Ascending aorta (tissue), 2 donors: ENCODE measurements at regions not wholly inside any gene's neighbourhood (a gene's known extent, or its start where the extent isn't known, plus 50 kb on each side); places are given as distances from the start of the nearest gene placed in this dataset.

ENCODE experiments used
- DNase-seq, 2 donors: peaks; one replicate each; pipeline ENCODE4 v3.0.0-alpha.2; 2019; ENCODE audit warnings: low spot score in 2 of 2
- H3K27ac ChIP-seq, 2 donors: fragments of 200-600 bp; sonication (generic); one replicate each; pipeline ENCODE4 v1.5.1; 2016 to 2017; ENCODE audit warnings: mild to moderate bottlenecking in 1 of 2
- H3K27me3 ChIP-seq: fragments of 200-600 bp; sonication (generic); one replicate; pipeline ENCODE4 v1.5.1; 2017
- H3K36me3 ChIP-seq, 2 donors: fragments of 200-600 bp; sonication (generic); one replicate each; pipeline ENCODE4 v1.5.1; 2016
- H3K4me1 ChIP-seq, 2 donors: fragments of 200-600 bp; sonication (generic); one replicate each; pipeline ENCODE4 v1.5.1; 2016 to 2017; ENCODE audit warnings: mild to moderate bottlenecking in 1 of 2
- H3K4me3 ChIP-seq, 2 donors: fragments of 200-600 bp; sonication (generic); one replicate each; pipeline ENCODE4 v1.5.1; 2016 to 2017; ENCODE audit warnings: mild to moderate bottlenecking in 1 of 2
- H3K9me3 ChIP-seq, 2 donors: fragments of 200-600 bp; sonication (generic); one replicate each; pipeline ENCODE4 v1.5.1; 2016
- intact Hi-C: fragments of 100-400 bp; cut with DNase I; formaldehyde crosslinking; loops from one replicate; pipeline ENCODE4 v1.15.1; 2023
- TF ChIP-seq, protein P1 (sequence below), 3 experiments: fragments of 200-600 bp in 2 of 3; fragments of 450-650 bp in 1 of 3; sonication (generic) in 2 of 3; IDR thresholded peaks; one replicate each; pipeline ENCODE4 v1.5.1; 2016 to 2019; ENCODE audit warnings: antibody characterized with exemption in 3 of 3, mild to moderate bottlenecking in 1 of 3, moderate library complexity in 1 of 3

DNA sequence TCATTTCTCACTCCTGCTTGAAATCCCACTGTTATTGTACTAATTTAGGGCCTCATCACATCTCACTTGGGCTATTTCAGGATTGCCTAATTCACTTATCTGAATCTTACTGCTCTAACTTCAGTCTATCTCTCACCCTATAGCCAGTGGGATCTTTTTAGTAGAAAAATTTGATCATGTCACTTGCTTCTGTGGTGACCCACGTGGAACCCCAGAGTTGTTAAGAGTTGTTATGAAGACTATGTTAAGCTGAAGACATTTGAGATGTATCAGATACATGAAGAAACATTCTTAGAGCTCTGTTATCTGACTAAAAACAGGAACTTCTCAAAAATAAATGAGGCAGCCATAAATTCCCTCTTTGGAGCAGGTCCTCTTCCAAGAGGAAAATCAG, 1375.6 kb upstream of the TENM4 start:
- H3K4me1 ChIP-seq = no peaks in the 10 kb centered on the region

GRCh38 chr11:80815752-80816453, 1375.1 kb upstream of the TENM4 start:
- no peak for DNase-seq
- intact Hi-C loops = no loop called here

More for the DNA sequence above, 1375.6 kb upstream of the TENM4 start:
- H3K36me3 ChIP-seq = no peaks in the 10 kb centered on the region
- TF ChIP-seq, protein P1, sequence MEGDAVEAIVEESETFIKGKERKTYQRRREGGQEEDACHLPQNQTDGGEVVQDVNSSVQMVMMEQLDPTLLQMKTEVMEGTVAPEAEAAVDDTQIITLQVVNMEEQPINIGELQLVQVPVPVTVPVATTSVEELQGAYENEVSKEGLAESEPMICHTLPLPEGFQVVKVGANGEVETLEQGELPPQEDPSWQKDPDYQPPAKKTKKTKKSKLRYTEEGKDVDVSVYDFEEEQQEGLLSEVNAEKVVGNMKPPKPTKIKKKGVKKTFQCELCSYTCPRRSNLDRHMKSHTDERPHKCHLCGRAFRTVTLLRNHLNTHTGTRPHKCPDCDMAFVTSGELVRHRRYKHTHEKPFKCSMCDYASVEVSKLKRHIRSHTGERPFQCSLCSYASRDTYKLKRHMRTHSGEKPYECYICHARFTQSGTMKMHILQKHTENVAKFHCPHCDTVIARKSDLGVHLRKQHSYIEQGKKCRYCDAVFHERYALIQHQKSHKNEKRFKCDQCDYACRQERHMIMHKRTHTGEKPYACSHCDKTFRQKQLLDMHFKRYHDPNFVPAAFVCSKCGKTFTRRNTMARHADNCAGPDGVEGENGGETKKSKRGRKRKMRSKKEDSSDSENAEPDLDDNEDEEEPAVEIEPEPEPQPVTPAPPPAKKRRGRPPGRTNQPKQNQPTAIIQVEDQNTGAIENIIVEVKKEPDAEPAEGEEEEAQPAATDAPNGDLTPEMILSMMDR (IDR thresholded peaks at IDR 0.05) = no peak
- intact Hi-C loops = no loop called here
- DNase-seq = no peak
- H3K4me3 ChIP-seq = no peak overlapping the region
- H3K27ac ChIP-seq = no peak overlapping the region
- no peaks in the 10 kb centered on the region for H3K27me3 ChIP-seq
- no peaks in the 10 kb centered on the region for H3K9me3 ChIP-seq

GRCh38 chr11:80814813-80815212, 1374.0 kb upstream of the TENM4 start:
- no peak for DNase-seq
- intact Hi-C loops = no loop called here

More at GRCh38 chr11:80815752-80816453, 1375.1 kb upstream of the TENM4 start:
- H3K9me3 ChIP-seq = no peaks in the 10 kb centered on the region
- no peaks in the 10 kb centered on the region for H3K4me1 ChIP-seq
- no peak overlapping the region for H3K4me3 ChIP-seq
- H3K36me3 ChIP-seq = no peaks in the 10 kb centered on the region
- TF ChIP-seq, protein P1 (IDR thresholded peaks at IDR 0.05) = no peak
- H3K27ac ChIP-seq = no peak overlapping the region
- no peaks in the 10 kb centered on the region for H3K27me3 ChIP-seq

DNA sequence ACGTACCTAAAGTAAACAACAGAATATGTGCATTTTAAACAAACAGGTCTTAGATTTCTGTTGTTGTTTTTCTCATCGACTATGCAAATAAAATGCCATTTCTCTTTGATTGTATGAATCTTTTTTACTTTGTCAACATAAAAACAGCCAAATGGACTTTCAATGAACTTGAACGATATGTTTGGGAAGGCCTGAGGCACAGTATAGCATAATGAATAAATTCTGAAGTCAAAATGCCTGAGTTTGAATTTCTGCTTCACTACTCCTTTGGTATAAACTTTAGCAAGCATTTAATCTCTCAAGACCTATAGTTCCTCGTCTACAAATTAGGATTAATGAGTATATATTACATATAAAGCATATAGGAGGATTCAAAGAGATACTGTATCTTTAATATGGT, 1369.9 kb upstream of the TENM4 start:
- no peaks in the 10 kb centered on the region for H3K36me3 ChIP-seq
- no peaks in the 10 kb centered on the region for H3K4me1 ChIP-seq
- H3K9me3 ChIP-seq = no peaks in the 10 kb centered on the region
- DNase-seq = no peak
- TF ChIP-seq, protein P1 (IDR thresholded peaks at IDR 0.05) = no peak
- H3K27ac ChIP-seq = no peak overlapping the region
- intact Hi-C loops = no loop called here
- H3K27me3 ChIP-seq = no peaks in the 10 kb centered on the region
- H3K4me3 ChIP-seq = no peak overlapping the region

More at GRCh38 chr11:80814813-80815212, 1374.0 kb upstream of the TENM4 start:
- Histone ChIP-seq H3K36me3 (no peaks in the 10 kb centered on the region), H3K27me3 (no peaks in the 10 kb centered on the region), H3K27ac (no peak overlapping the region), H3K4me3 (no peak overlapping the region), H3K9me3 (no peaks in the 10 kb centered on the region), H3K4me1 (no peaks in the 10 kb centered on the region)
- TF ChIP-seq, protein P1 (IDR thresholded peaks at IDR 0.05) = no peak

DNA sequence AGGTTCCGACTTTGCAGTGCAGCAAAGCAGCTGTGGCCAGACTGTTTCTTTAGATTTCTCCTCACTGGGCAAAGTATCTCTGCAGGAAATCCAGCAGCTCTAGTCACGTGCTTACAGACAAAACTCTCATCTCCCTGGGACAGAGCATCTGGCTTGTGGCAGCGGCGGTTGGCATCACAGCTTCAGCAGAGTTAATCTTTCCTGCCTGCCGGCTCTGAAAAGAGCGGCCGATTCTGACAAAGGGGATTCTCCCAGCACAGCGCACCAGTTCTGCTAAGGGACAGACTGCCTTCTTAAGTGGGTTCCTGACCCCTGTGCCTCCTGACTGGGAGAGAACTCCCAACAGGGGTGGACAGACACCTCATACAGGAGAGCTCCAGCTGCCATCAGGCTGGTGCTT, 1357.3 kb upstream of the TENM4 start:
- TF ChIP-seq, protein P1 (IDR thresholded peaks at IDR 0.05) = no peak
- H3K36me3 ChIP-seq = no peaks in the 10 kb centered on the region
- H3K9me3 ChIP-seq = no peaks in the 10 kb centered on the region
- H3K27ac ChIP-seq = no peak overlapping the region
- DNase-seq = no peak
- no peak overlapping the region for H3K4me3 ChIP-seq
- no peaks in the 10 kb centered on the region for H3K4me1 ChIP-seq
- intact Hi-C loops = no loop called here
- H3K27me3 ChIP-seq = no peaks in the 10 kb centered on the region
